ENCODE measurements at regions not wholly inside any gene's neighbourhood (a gene's known extent, or its start where the extent isn't known, plus 50 kb on each side); places are given as distances from the start of the nearest gene placed in this dataset.

DNA sequence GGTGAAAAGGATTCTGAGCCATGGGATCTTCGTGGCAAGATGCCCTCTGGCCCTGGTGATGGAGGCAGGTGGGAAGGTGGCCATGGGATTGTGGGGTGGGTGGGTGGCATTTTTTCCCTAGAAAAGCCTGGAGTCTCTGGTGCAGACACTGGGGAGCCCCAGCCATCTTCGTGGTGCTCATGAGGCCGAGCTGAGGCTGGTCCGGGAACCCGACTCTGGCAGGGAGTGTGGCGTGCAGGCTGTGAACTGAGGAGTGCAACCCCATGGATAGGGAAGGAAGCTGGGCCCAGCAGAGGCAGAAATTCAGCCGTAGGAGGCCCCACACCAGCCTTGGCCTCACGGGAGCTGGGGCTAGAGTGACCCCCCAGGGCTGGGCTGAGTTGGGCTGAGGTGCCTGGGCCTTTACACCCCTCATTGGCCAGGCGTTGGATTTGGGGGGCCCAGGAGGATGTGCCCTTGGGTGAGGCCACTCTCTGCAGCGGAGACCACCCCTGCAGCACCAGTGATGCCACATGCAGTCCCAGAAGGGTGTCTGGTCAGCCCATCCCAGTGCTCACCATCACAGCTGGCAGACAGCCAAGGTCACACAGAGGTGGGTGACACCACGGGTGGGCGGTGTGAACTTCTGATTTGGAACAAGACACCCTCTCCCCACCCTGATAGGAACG, 115.6 kb upstream of the HDAC4 start:
- TF ChIP-seq GATA3 (IDR thresholded peaks at IDR 0.05; ENCODE audit: low read depth, low read length) (no peak), GATA2 (IDR thresholded peaks at IDR 0.05; ENCODE audit: low read depth, low read length) (no peak)

Data from SH-SY5Y (cell line).